ENCODE measurements at regions not wholly inside any gene's neighbourhood (a gene's known extent, or its start where the extent isn't known, plus 50 kb on each side); places are given as distances from the start of the nearest gene placed in this dataset.

- H3K27ac ChIP-seq = no peak overlapping the region
- H3K79me2 ChIP-seq (ENCODE audit: insufficient read depth, low read depth) = no peaks in the 10 kb centered on the region
- no peaks in the 10 kb centered on the region for H3K36me3 ChIP-seq (ENCODE audit: insufficient read depth)
- no peak overlapping the region for H3K9ac ChIP-seq
- H3K4me2 ChIP-seq = no peak overlapping the region
- H3K4me3 ChIP-seq (IDR thresholded peaks at IDR 0.05; ENCODE audit: insufficient read depth, low read depth, low read length) = no peak overlapping the region
- peak; percentile 65 for TF ChIP-seq CTCF (conservative IDR thresholded peaks at IDR 0.05; ENCODE audit: low read depth, low read length)
- H3K27me3 ChIP-seq (ENCODE audit: insufficient read depth, low read depth) = no peaks in the 10 kb centered on the region
- peak overlapping the region; percentile 3; the same call in 1 of the 2 replicates for H2AFZ ChIP-seq (ENCODE audit: low read depth)
- no peaks in the 10 kb centered on the region for H4K20me1 ChIP-seq (ENCODE audit: insufficient read depth)
- H3K4me1 ChIP-seq (ENCODE audit: low read depth, poor library complexity, severe bottlenecking) = no peaks in the 10 kb centered on the region
Observed at GRCh38 chr10:32207544-32207943, 139.4 kb downstream of the EPC1 start.

- Histone ChIP-seq H3K4me3 (IDR thresholded peaks at IDR 0.05; ENCODE audit: insufficient read depth, low read depth, low read length) (no peak overlapping the region), H3K9ac (no peak overlapping the region), H3K4me2 (no peak overlapping the region), H4K20me1 (ENCODE audit: insufficient read depth) (no peaks in the 10 kb centered on the region), H3K79me2 (ENCODE audit: insufficient read depth, low read depth) (no peaks in the 10 kb centered on the region), H3K27me3 (ENCODE audit: insufficient read depth, low read depth) (no peaks in the 10 kb centered on the region), H3K27ac (no peak overlapping the region), H3K36me3 (ENCODE audit: insufficient read depth) (no peaks in the 10 kb centered on the region), H3K4me1 (ENCODE audit: low read depth, poor library complexity, severe bottlenecking) (no peaks in the 10 kb centered on the region), H2AFZ (ENCODE audit: low read depth) (no peak overlapping the region)
- TF ChIP-seq CTCF (conservative IDR thresholded peaks at IDR 0.05; ENCODE audit: low read depth, low read length) = no peak
Observed at GRCh38 chr10:32205670-32206069, 141.3 kb downstream of the EPC1 start.

- H3K27ac ChIP-seq = no peak overlapping the region
- no peak overlapping the region for H3K4me3 ChIP-seq (IDR thresholded peaks at IDR 0.05; ENCODE audit: insufficient read depth, low read depth, low read length)
- no peak overlapping the region for H3K4me2 ChIP-seq
- H3K36me3 ChIP-seq (ENCODE audit: insufficient read depth) = no peaks in the 10 kb centered on the region
- no peaks in the 10 kb centered on the region for H3K27me3 ChIP-seq (ENCODE audit: insufficient read depth, low read depth)
- H2AFZ ChIP-seq (ENCODE audit: low read depth) = no peak overlapping the region
- no peak for TF ChIP-seq CTCF (conservative IDR thresholded peaks at IDR 0.05; ENCODE audit: low read depth, low read length)
- no peaks in the 10 kb centered on the region for H4K20me1 ChIP-seq (ENCODE audit: insufficient read depth)
- H3K9ac ChIP-seq = no peak overlapping the region
- H3K4me1 ChIP-seq (ENCODE audit: low read depth, poor library complexity, severe bottlenecking) = no peaks in the 10 kb centered on the region
- no peaks in the 10 kb centered on the region for H3K79me2 ChIP-seq (ENCODE audit: insufficient read depth, low read depth)
Observed at GRCh38 chr10:32204606-32205005, 142.4 kb downstream of the EPC1 start.

GRCh38 chr10:32199714-32200394, 143.6 kb upstream of the KIF5B start:
- Histone ChIP-seq H3K36me3 (ENCODE audit: insufficient read depth) (no peaks in the 10 kb centered on the region), H3K27ac (no peak overlapping the region), H4K20me1 (ENCODE audit: insufficient read depth) (no peaks in the 10 kb centered on the region), H3K4me2 (no peak overlapping the region), H3K4me3 (IDR thresholded peaks at IDR 0.05; ENCODE audit: insufficient read depth, low read depth, low read length) (no peak overlapping the region), H2AFZ (ENCODE audit: low read depth) (no peak overlapping the region), H3K9ac (no peak overlapping the region), H3K27me3 (ENCODE audit: insufficient read depth, low read depth) (no peaks in the 10 kb centered on the region), H3K4me1 (ENCODE audit: low read depth, poor library complexity, severe bottlenecking) (no peaks in the 10 kb centered on the region), H3K79me2 (ENCODE audit: insufficient read depth, low read depth) (no peaks in the 10 kb centered on the region)
- TF ChIP-seq CTCF (conservative IDR thresholded peaks at IDR 0.05; ENCODE audit: low read depth, low read length) = no peak

All from KMS-11 (cell line).